Stimulated activated CD4-positive, alpha-beta T cell treated with anti-CD3 and anti-CD28 coated beads, Interleukin-12 subunit alpha, Interleukin-12 subunit beta, amount 100 ng/mL, for 48 hours (primary cell): ENCODE measurements at regions not wholly inside any gene's neighbourhood (a gene's known extent, or its start where the extent isn't known, plus 50 kb on each side); places are given as distances from the start of the nearest gene placed in this dataset.
"Not testable (repeated sequence)": the region's sequence is repeated elsewhere in the genome, so short reads cannot be mapped to it uniquely, and the experiment has no call there.

Experiments
- DNase-seq, 3 donors: peaks; one replicate each; pipeline ENCODE4 v3.0.0-alpha.2; 2020; ENCODE audit warnings: low read depth in 2 of 3, low spot score in 1 of 3

- DNase-seq = no peak
These were observed 265.5 kb upstream of the ATP10A start for GRCh38 chr15:26128611-26129140.

- DNase-seq = no peak
These were observed 263.8 kb upstream of the ATP10A start for GRCh38 chr15:26126819-26127387.

- no peak for DNase-seq
These were observed 262.9 kb upstream of the ATP10A start for GRCh38 chr15:26126070-26126469.

GRCh38 chr15:26125664-26126063, 262.5 kb upstream of the ATP10A start:
- no peak for DNase-seq

GRCh38 chr15:26119322-26119721, 256.2 kb upstream of the ATP10A start:
- DNase-seq = no peak

GRCh38 chr15:26115229-26115943, 252.3 kb upstream of the ATP10A start:
- no peak for DNase-seq

GRCh38 chr15:26114128-26114527, 251.0 kb upstream of the ATP10A start:
- DNase-seq = not testable (repeated sequence)

- no peak for DNase-seq
These were observed 250.2 kb upstream of the ATP10A start for GRCh38 chr15:26113296-26113695.

- no peak for DNase-seq
These were observed 246.1 kb upstream of the ATP10A start for GRCh38 chr15:26109203-26109602.

- DNase-seq = no peak
These were observed 243.4 kb upstream of the ATP10A start for GRCh38 chr15:26106556-26106955.

- DNase-seq = no peak
These were observed 239.9 kb upstream of the ATP10A start for GRCh38 chr15:26103002-26103404.

GRCh38 chr15:26102365-26102764, 239.2 kb upstream of the ATP10A start:
- no peak for DNase-seq

- DNase-seq = no peak
These were observed 238.3 kb upstream of the ATP10A start for GRCh38 chr15:26101443-26101842.

- DNase-seq = no peak
These were observed 235.7 kb upstream of the ATP10A start for GRCh38 chr15:26098801-26099200.

GRCh38 chr15:26097216-26097615, 234.1 kb upstream of the ATP10A start:
- no peak for DNase-seq

- no peak for DNase-seq
These were observed 233.5 kb upstream of the ATP10A start for GRCh38 chr15:26096581-26096980.

- DNase-seq = no peak
These were observed 232.7 kb upstream of the ATP10A start for GRCh38 chr15:26095710-26096330.

- no peak for DNase-seq
These were observed 228.1 kb upstream of the ATP10A start for GRCh38 chr15:26091184-26091583.

- no peak for DNase-seq
These were observed 224.8 kb upstream of the ATP10A start for GRCh38 chr15:26087881-26088280.

GRCh38 chr15:26087395-26087794, 224.3 kb upstream of the ATP10A start:
- DNase-seq = no peak

GRCh38 chr15:26084771-26085170, 221.6 kb upstream of the ATP10A start:
- DNase-seq = no peak

GRCh38 chr15:26083896-26084295, 220.8 kb upstream of the ATP10A start:
- DNase-seq = no peak
